Upper lobe of left lung (tissue), 6 donors: ENCODE measurements at regions not wholly inside any gene's neighbourhood (a gene's known extent, or its start where the extent isn't known, plus 50 kb on each side); places are given as distances from the start of the nearest gene placed in this dataset.
A peak's percentile ranks its signal among the peaks of the same experiment; 100 is the strongest.

Experiments used
- ATAC-seq, 2 donors: fragments of 200-7000 bp; cut with Tn5 transposase; one replicate each; pipeline ENCODE4 v1.9.1; 2022; ENCODE audit warnings: mild to moderate bottlenecking in 2 of 2, moderate library complexity in 2 of 2; ENCODE audit not compliant: low FRiP score in 2 of 2
- DNase-seq, 2 donors: peaks; one replicate each; pipeline ENCODE4 v3.0.0-alpha.2; 2019 to 2020
- H3K27ac ChIP-seq, 4 donors: fragments of 200-600 bp; sonication (generic); one replicate each; pipeline ENCODE4 v1.5.1; 2016 to 2019
- H3K27me3 ChIP-seq, 4 donors: fragments of 200-600 bp; sonication (generic); one replicate each; pipeline ENCODE4 v1.5.1; 2017 to 2019
- H3K36me3 ChIP-seq, 4 donors: fragments of 200-600 bp; sonication (generic); one replicate each; pipeline ENCODE4 v1.5.1; 2016 to 2019
- H3K4me1 ChIP-seq, 4 donors: fragments of 200-600 bp; sonication (generic); one replicate each; pipeline ENCODE4 v1.5.1; 2018 to 2019
- H3K4me3 ChIP-seq, 4 donors: fragments of 200-600 bp; sonication (generic); one replicate each; pipeline ENCODE4 v1.5.1; 2017 to 2019; ENCODE audit warnings: mild to moderate bottlenecking in 2 of 4, moderate library complexity in 1 of 4
- H3K9me3 ChIP-seq, 4 donors: fragments of 200-600 bp; sonication (generic); one replicate each; pipeline ENCODE4 v1.5.1; 2018 to 2019
- EP300 ChIP-seq, 4 donors: sonication (generic); formaldehyde crosslinking; IDR thresholded peaks; one replicate each; pipeline ENCODE4 v1.5.1; 2017; ENCODE audit warnings: antibody characterized with exemption in 4 of 4, control low read depth in 2 of 4
- POLR2A ChIP-seq, 4 donors: fragments of 450-650 bp; IDR thresholded peaks; one replicate each; pipeline ENCODE4 v1.5.1; 2016 to 2017; ENCODE audit warnings: antibody characterized with exemption in 4 of 4, mild to moderate bottlenecking in 2 of 4
- POLR2AphosphoS5 ChIP-seq, 2 donors: sonication (generic); formaldehyde crosslinking; IDR thresholded peaks; one replicate each; pipeline ENCODE4 v1.5.1; 2017; ENCODE audit warnings: antibody characterized with exemption in 2 of 2
- WGBS, 2 donors: methylation state at CpG; one replicate each; pipeline ENCODE4 v1.1.5; 2017 to 2018; 5-methylcytosine and 5-hydroxymethylcytosine counted together
- TF ChIP-seq, protein P1 (sequence below), 6 experiments: fragments of 450-650 bp in 4 of 6; fragments of 200-600 bp in 2 of 6; sonication (generic) in 2 of 6; IDR thresholded peaks; one replicate each; pipeline ENCODE4 v1.5.1; 2016 to 2019; ENCODE audit warnings: antibody characterized with exemption in 6 of 6
- donor health status: DM: no; HTN: no; CAD: no; lungs with moderate emphysema.
- donor health status: DM: no; HTN: yes; CAD: no; lungs with severe emphysema.

GRCh38 chr10:62550173-62550572, 176.0 kb downstream of the ZNF365 start:
- DNase-seq, result no peak
- H3K27me3 ChIP-seq, result no peaks in the 10 kb centered on the region
- 89 to 90% methylated on average over 1 of the region's 1 CpG for WGBS, 2 donors
- TF ChIP-seq POLR2A (IDR thresholded peaks at IDR 0.05) (no peak), POLR2AphosphoS5 (IDR thresholded peaks at IDR 0.05) (no peak), EP300 (IDR thresholded peaks at IDR 0.05) (no peak)
- TF ChIP-seq, protein P1, sequence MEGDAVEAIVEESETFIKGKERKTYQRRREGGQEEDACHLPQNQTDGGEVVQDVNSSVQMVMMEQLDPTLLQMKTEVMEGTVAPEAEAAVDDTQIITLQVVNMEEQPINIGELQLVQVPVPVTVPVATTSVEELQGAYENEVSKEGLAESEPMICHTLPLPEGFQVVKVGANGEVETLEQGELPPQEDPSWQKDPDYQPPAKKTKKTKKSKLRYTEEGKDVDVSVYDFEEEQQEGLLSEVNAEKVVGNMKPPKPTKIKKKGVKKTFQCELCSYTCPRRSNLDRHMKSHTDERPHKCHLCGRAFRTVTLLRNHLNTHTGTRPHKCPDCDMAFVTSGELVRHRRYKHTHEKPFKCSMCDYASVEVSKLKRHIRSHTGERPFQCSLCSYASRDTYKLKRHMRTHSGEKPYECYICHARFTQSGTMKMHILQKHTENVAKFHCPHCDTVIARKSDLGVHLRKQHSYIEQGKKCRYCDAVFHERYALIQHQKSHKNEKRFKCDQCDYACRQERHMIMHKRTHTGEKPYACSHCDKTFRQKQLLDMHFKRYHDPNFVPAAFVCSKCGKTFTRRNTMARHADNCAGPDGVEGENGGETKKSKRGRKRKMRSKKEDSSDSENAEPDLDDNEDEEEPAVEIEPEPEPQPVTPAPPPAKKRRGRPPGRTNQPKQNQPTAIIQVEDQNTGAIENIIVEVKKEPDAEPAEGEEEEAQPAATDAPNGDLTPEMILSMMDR (IDR thresholded peaks at IDR 0.05), result no peak
- H3K27ac ChIP-seq, result no peak overlapping the region
- H3K4me1 ChIP-seq, result no peaks in the 10 kb centered on the region
- no peak overlapping the region for H3K4me3 ChIP-seq
- ATAC-seq, result no peak
- no peaks in the 10 kb centered on the region for H3K36me3 ChIP-seq
- no peaks in the 10 kb centered on the region for H3K9me3 ChIP-seq

- ATAC-seq, result peak in 1 of 2 donors; percentile 48
- Histone ChIP-seq H3K27me3 (no peaks in the 10 kb centered on the region), H3K9me3 (no peaks in the 10 kb centered on the region), H3K4me1 (no peaks in the 10 kb centered on the region), H3K36me3 (no peaks in the 10 kb centered on the region), H3K4me3 (no peak overlapping the region), H3K27ac (no peak overlapping the region)
- TF ChIP-seq EP300 (IDR thresholded peaks at IDR 0.05), result no peak
- TF ChIP-seq, protein P1 (IDR thresholded peaks at IDR 0.05), result peak; percentile 30 to 45 (median 38)
- DNase-seq, result no peak
- 55% methylated on average over 7 of the region's 7 CpGs for WGBS, 2 donors
These were observed 180.5 kb downstream of the ZNF365 start for GRCh38 chr10:62554632-62555199.

GRCh38 chr10:62559481-62560200, 185.5 kb downstream of the ZNF365 start:
- no peaks in the 10 kb centered on the region for H3K4me1 ChIP-seq
- no peak overlapping the region for H3K4me3 ChIP-seq
- DNase-seq, result no peak
- WGBS, 2 donors, result 92 to 97% methylated on average over 5 of the region's 5 CpGs
- no peaks in the 10 kb centered on the region for H3K27me3 ChIP-seq
- H3K9me3 ChIP-seq, result no peaks in the 10 kb centered on the region
- ATAC-seq, result no peak
- peak overlapping the region in 1 of 4 donors; percentile 42 for H3K27ac ChIP-seq
- TF ChIP-seq EP300 (IDR thresholded peaks at IDR 0.05) (no peak), POLR2A (IDR thresholded peaks at IDR 0.05) (no peak), POLR2AphosphoS5 (IDR thresholded peaks at IDR 0.05) (no peak)
- H3K36me3 ChIP-seq, result no peaks in the 10 kb centered on the region

GRCh38 chr10:62560201-62560819, 186.1 kb downstream of the ZNF365 start:
- H3K27ac ChIP-seq, result peak overlapping the region in 1 of 4 donors; percentile 42
- H3K36me3 ChIP-seq, result no peaks in the 10 kb centered on the region
- ATAC-seq, result peak in 1 of 2 donors; percentile 60
- no peaks in the 10 kb centered on the region for H3K27me3 ChIP-seq
- TF ChIP-seq EP300 (IDR thresholded peaks at IDR 0.05) (no peak), POLR2A (IDR thresholded peaks at IDR 0.05) (no peak), POLR2AphosphoS5 (IDR thresholded peaks at IDR 0.05) (no peak)
- TF ChIP-seq, protein P1 (IDR thresholded peaks at IDR 0.05), result no peak
- no peaks in the 10 kb centered on the region for H3K4me1 ChIP-seq
- 58 to 65% methylated on average over 4 of the region's 4 CpGs for WGBS, 2 donors
- no peak for DNase-seq
- H3K4me3 ChIP-seq, result no peak overlapping the region
- no peaks in the 10 kb centered on the region for H3K9me3 ChIP-seq

DNA sequence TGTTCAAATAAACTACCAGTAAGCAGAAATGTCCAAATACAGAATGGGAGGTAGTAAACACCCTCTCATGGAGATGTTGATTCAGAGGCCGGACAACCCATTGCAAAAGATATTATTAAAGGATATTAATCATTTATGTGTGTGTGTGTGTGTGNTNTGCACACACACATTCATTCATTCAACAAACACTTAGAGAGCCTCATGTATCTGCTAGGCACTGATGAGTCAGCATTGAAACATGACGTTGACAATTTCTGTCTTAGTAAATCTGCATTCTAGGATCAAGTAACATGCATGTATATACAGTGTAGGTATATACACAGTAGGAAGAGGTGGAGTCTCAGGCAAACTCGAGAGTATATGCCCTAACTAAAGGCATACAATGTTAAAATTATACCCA, 187.0 kb downstream of the ZNF365 start:
- TF ChIP-seq, protein P1 (IDR thresholded peaks at IDR 0.05), result no peak
- TF ChIP-seq POLR2AphosphoS5 (IDR thresholded peaks at IDR 0.05) (no peak), POLR2A (IDR thresholded peaks at IDR 0.05) (no peak), EP300 (IDR thresholded peaks at IDR 0.05) (no peak)

More for the DNA sequence above, 187.0 kb downstream of the ZNF365 start:
- no peak for ATAC-seq
- H3K4me1 ChIP-seq, result no peaks in the 10 kb centered on the region
- 57 to 77% methylated on average over 3 of the region's 3 CpGs for WGBS, 2 donors
- no peaks in the 10 kb centered on the region for H3K36me3 ChIP-seq
- no peak overlapping the region for H3K4me3 ChIP-seq
- no peak for DNase-seq
- no peak overlapping the region for H3K27ac ChIP-seq
- no peaks in the 10 kb centered on the region for H3K27me3 ChIP-seq
- no peaks in the 10 kb centered on the region for H3K9me3 ChIP-seq
